ENCODE measurements at regions not wholly inside any gene's neighbourhood (a gene's known extent, or its start where the extent isn't known, plus 50 kb on each side); places are given as distances from the start of the nearest gene placed in this dataset.

DNA sequence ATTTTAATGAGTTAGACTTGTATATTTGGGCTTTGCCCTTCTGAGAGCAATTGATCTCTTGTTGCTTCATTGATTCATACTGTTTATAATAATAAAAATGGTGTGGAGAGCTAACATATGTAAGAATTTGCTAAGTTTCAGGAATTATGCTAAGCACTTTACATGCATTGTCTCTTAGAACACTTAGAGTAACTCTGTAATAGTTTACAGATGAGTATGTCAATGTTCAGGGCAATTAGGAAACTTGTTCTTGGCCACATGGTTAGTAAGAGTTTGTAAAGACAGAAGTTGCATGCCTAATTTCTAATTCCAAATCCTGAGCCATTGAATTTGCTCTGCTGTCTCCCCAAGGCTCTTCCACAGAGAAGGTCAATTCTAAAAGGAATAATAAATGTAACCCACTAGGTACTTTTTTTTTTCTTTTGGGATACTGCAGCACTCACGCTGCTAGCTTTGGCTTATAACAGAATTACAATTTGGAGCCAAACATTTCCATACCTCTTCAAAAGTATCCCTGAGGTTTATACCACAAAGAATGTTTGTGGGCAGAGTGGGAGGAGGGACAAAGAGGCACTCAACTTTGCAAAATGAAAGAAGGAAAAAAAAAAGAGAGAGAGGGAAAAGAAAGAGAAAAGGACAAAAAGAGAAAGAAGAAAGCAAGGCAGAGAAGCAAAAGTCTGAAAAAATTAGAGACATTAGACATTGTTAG, 232.4 kb downstream of the CALCRL start:
- TF ChIP-seq, protein P1, sequence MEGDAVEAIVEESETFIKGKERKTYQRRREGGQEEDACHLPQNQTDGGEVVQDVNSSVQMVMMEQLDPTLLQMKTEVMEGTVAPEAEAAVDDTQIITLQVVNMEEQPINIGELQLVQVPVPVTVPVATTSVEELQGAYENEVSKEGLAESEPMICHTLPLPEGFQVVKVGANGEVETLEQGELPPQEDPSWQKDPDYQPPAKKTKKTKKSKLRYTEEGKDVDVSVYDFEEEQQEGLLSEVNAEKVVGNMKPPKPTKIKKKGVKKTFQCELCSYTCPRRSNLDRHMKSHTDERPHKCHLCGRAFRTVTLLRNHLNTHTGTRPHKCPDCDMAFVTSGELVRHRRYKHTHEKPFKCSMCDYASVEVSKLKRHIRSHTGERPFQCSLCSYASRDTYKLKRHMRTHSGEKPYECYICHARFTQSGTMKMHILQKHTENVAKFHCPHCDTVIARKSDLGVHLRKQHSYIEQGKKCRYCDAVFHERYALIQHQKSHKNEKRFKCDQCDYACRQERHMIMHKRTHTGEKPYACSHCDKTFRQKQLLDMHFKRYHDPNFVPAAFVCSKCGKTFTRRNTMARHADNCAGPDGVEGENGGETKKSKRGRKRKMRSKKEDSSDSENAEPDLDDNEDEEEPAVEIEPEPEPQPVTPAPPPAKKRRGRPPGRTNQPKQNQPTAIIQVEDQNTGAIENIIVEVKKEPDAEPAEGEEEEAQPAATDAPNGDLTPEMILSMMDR (IDR thresholded peaks at IDR 0.05; ENCODE audit: insufficient read depth, low read length, poor library complexity, severe bottlenecking): no peak
- TF ChIP-seq EZH2phosphoT487 (conservative IDR thresholded peaks at IDR 0.05; ENCODE audit: low read length): no peak
- Histone ChIP-seq H3K4me3 (ENCODE audit: insufficient read depth, low read length, poor library complexity, severe bottlenecking) (no peak overlapping the region), H3K27me3 (ENCODE audit: low read length) (no peaks in the 10 kb centered on the region), H3K4me2 (ENCODE audit: low read depth, low read length, poor library complexity, severe bottlenecking) (no peak overlapping the region), H3K9me2 (replicated peaks; ENCODE audit: insufficient read depth, low read length) (no peaks in the 10 kb centered on the region), H3K9me3 (ENCODE audit: insufficient read depth, low read length) (no peaks in the 10 kb centered on the region), H3K27ac (ENCODE audit: low read depth, low read length) (no peak overlapping the region), H3K9ac (ENCODE audit: low read length) (no peak overlapping the region), H3F3A (ENCODE audit: insufficient read depth) (no peaks in the 10 kb centered on the region), H3K79me2 (ENCODE audit: insufficient read depth, low read length) (no peaks in the 10 kb centered on the region), H3K36me3 (ENCODE audit: low read length) (no peaks in the 10 kb centered on the region), H2AFZ (ENCODE audit: low read depth, low read length, severe bottlenecking) (no peak overlapping the region), H4K20me1 (ENCODE audit: low read depth, low read length) (no peaks in the 10 kb centered on the region)

DNA sequence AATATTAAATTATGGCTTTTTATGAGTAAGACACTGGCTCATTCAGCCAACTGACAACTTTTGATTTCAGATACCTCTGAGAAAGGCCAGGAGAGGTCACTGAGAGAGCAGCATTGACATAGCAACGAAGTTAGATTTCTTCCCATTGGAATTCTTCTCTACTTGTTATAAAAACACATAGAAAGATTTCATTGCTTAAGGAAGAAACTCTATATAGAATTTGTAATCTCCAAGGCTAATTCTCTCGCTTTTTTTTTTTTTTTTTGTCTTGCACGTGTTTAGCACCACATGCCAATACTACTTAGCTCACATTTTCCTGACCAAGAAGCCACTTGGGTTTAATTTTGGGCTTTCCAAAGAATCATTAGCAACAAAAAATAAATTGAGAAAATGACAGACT, 233.7 kb downstream of the CALCRL start:
- Histone ChIP-seq H3K79me2 (ENCODE audit: insufficient read depth, low read length) (no peaks in the 10 kb centered on the region), H2AFZ (ENCODE audit: low read depth, low read length, severe bottlenecking) (no peak overlapping the region), H3K4me3 (ENCODE audit: insufficient read depth, low read length, poor library complexity, severe bottlenecking) (no peak overlapping the region), H3K36me3 (ENCODE audit: low read length) (no peaks in the 10 kb centered on the region), H3F3A (ENCODE audit: insufficient read depth) (no peaks in the 10 kb centered on the region), H3K9me2 (replicated peaks; ENCODE audit: insufficient read depth, low read length) (no peaks in the 10 kb centered on the region), H4K20me1 (ENCODE audit: low read depth, low read length) (no peaks in the 10 kb centered on the region), H3K9ac (ENCODE audit: low read length) (no peak overlapping the region), H3K27ac (ENCODE audit: low read depth, low read length) (no peak overlapping the region), H3K4me2 (ENCODE audit: low read depth, low read length, poor library complexity, severe bottlenecking) (no peak overlapping the region), H3K27me3 (ENCODE audit: low read length) (no peaks in the 10 kb centered on the region), H3K9me3 (ENCODE audit: insufficient read depth, low read length) (no peaks in the 10 kb centered on the region)
- TF ChIP-seq EZH2phosphoT487 (conservative IDR thresholded peaks at IDR 0.05; ENCODE audit: low read length): no peak
- TF ChIP-seq, protein P1 (IDR thresholded peaks at IDR 0.05; ENCODE audit: insufficient read depth, low read length, poor library complexity, severe bottlenecking): no peak

DNA sequence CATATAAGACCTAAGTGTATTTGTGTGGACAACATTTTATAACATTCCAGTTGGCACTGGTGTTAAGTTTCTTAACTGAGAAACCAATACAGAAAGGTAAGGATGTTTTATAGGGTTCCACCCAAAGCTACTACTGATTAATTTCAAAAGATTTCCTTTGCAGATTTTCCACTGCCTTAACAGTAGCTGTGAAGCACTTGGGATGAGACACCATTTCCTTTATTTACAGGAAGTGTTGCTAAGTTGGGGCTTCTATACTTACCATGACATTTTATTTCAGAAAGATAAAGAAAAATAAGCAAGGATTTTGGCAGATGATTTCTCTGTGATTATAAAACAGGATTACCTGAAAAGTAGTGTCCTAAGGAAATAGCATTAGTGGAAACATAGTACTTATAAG, 234.3 kb downstream of the CALCRL start:
- Histone ChIP-seq H3K27me3 (ENCODE audit: low read length) (no peaks in the 10 kb centered on the region), H3K36me3 (ENCODE audit: low read length) (no peaks in the 10 kb centered on the region), H2AFZ (ENCODE audit: low read depth, low read length, severe bottlenecking) (no peak overlapping the region), H3K9me3 (ENCODE audit: insufficient read depth, low read length) (no peaks in the 10 kb centered on the region), H3K4me3 (ENCODE audit: insufficient read depth, low read length, poor library complexity, severe bottlenecking) (no peak overlapping the region), H4K20me1 (ENCODE audit: low read depth, low read length) (no peaks in the 10 kb centered on the region), H3F3A (ENCODE audit: insufficient read depth) (no peaks in the 10 kb centered on the region), H3K9me2 (replicated peaks; ENCODE audit: insufficient read depth, low read length) (no peaks in the 10 kb centered on the region), H3K9ac (ENCODE audit: low read length) (no peak overlapping the region), H3K27ac (ENCODE audit: low read depth, low read length) (no peak overlapping the region), H3K4me2 (ENCODE audit: low read depth, low read length, poor library complexity, severe bottlenecking) (no peak overlapping the region), H3K79me2 (ENCODE audit: insufficient read depth, low read length) (no peaks in the 10 kb centered on the region)
- TF ChIP-seq EZH2phosphoT487 (conservative IDR thresholded peaks at IDR 0.05; ENCODE audit: low read length): no peak
- TF ChIP-seq, protein P1 (IDR thresholded peaks at IDR 0.05; ENCODE audit: insufficient read depth, low read length, poor library complexity, severe bottlenecking): no peak
